Glomerular endothelial cell (primary cell): ENCODE measurements at regions not wholly inside any gene's neighbourhood (a gene's known extent, or its start where the extent isn't known, plus 50 kb on each side); places are given as distances from the start of the nearest gene placed in this dataset.

ENCODE experiments used
- DNase-seq: peaks from one replicate; pipeline ENCODE4 v3.0.0-alpha.2; 2011; ENCODE audit warnings: low read depth, low spot score; ENCODE audit errors: extremely low read depth

- no peak for DNase-seq
Observed at GRCh38 chr2:14684516-14684915, 52.0 kb downstream of the LRATD1 start.

DNA sequence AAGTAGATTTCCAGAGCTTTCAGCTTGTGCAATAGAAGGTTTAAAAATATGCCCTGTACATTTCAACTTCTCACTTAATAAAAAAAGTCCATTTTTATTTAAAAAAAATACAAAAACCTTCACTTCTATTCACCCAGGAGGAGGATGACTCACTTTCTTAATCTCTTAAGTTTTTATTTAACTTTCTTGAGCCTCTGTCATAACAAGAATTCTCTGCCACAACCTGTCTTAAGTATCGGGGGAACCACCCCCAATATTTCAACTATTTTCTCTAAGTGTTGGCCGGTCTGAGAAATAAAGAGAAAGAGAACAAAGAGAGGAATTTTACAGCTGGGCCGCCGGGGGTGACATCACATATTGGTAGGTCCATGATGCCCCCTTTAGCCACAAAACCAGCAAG, 58.4 kb downstream of the LRATD1 start:
- no peak for DNase-seq

DNA sequence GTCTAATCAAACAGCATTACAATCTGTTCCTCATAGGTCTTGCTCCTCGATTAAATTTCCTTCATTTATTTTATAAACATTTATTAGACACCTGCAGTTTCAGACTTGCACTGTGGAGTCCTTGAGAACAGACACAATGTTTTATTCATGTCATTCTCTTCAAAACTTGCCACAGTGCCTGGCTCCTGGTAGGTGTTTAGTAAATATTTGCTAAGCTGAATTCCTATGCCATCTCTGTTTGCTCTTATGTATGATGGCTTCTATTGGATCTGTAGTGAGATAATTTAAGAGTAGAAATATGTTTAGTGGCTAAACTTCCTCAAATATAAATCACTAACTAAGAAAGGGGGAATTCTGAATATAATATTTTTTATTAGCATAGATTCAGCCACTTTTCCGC, 61.4 kb downstream of the LRATD1 start:
- DNase-seq, result no peak

DNA sequence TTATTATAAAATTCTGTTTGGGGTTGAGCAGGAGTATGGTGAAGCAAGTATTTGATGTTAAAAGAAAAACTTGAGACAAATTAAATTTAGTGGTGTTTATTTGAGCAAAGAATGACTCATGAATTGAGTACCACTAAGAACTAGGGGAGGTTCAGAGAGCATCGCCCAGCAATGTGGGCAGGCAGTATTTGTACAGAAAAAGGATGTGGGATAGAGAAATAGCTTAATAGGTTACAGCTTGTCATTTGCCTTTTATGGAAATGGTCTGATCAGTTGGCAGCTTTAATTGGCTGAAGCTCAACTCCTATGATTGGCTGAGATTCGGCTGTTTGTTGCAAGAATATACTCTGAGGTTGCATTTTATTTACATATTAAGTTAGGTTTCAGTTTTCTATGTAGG, 68.2 kb downstream of the LRATD1 start:
- no peak for DNase-seq

- DNase-seq, result no peak
Observed at GRCh38 chr2:14702258-14702657, 69.7 kb downstream of the LRATD1 start.

GRCh38 chr2:14706201-14706600, 73.7 kb downstream of the LRATD1 start:
- DNase-seq, result no peak

DNA sequence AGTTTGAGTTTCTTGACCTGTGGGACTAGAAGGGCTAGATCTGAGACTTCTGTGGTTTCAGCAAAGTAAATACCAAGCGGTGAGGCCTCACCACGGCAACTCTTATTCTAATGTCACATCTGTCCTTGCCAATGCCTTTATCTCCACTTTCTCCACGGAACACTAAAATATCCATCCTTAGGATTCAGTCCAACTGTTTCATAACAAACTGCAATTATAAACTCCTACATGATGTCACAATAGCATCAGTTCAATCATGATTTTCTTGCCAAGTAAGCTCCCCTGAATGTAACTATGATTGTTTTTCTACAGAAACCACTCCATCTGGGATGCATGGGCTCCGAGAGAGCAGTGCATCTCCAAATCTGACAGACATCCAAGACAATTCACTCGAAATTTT, 79.6 kb downstream of the LRATD1 start:
- no peak for DNase-seq

- no peak for DNase-seq
Observed at GRCh38 chr2:14713248-14713647, 80.7 kb downstream of the LRATD1 start.

GRCh38 chr2:14715600-14715999, 83.1 kb downstream of the LRATD1 start:
- no peak for DNase-seq

- no peak for DNase-seq
Observed at GRCh38 chr2:14716319-14716718, 83.8 kb downstream of the LRATD1 start.

DNA sequence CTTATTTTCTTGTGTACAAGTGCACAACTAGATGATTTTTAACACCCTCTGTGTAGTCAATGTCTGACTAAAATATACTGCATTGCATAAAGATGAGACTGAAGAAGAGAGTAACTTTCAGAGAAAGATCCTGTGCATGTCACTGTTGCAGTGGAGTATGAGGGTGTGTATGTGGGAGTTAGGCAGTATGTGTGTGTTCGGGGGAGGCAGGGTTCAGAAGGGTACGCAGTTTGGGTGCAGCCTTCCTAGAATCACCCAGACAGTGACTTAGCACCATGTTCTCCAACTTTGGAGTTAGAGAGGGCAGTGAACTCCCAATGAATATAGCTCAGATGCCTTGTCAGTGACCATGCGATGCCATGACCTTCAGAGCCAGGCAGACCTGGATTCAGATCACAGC, 84.6 kb downstream of the LRATD1 start:
- DNase-seq, result no peak

DNA sequence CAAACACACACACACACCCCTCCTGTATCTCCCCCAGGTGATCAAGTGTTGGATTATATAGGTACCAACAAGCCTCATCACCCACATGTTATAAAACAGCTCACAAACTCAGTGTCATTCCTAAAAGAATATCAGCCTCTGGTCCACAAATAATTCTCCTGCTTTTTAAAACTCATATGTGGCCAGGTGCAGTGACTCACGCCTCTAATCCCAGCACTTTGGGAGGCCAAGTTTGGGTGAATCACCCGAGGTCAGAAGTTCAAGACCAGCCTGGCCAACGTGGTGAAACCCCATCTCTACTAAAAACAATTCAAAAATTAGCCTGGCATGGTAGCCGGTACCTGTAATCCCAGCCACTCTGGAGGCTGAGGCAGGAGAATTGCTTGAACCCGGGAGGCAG, 87.8 kb downstream of the LRATD1 start:
- DNase-seq, result no peak

DNA sequence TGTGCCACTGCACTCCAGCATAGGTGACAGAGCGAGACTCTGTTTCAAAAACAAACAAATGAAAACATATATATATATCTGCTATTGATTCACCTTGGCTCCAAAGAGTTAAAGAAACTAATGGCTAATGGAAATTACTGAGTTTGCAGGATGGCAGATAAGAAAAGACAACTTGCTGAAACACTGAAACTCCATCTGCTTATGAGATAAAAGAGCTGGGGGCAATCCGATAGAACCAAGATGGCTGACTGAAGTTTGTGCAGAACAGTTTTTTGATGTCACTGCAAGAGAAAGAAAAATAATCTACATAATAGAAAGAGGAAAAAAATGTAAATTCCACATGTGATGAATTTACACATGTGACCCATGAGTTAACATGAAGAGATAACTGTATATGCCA, 88.2 kb downstream of the LRATD1 start:
- no peak for DNase-seq

GRCh38 chr2:14722904-14723570, 90.5 kb downstream of the LRATD1 start:
- no peak for DNase-seq

- DNase-seq, result no peak
Observed at GRCh38 chr2:14723684-14724083, 91.2 kb downstream of the LRATD1 start.

DNA sequence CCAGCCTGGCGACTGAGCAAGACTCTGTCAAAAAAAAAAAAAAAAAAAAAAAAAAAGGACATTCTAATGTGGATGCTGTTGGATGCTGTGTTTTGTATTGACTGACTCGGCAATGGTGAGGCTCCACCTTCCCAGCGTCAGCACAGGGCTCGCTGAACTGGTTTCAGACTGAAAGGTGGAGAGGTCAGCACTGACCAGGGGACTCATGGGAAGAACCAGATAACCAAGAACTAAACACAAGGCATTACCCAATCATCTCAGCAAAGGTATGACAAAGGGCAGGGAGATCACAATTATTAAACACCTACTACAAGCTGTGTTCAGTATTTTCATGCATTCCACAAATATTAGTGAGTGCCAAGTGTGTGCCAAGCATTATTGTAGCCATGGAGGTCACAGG, 103.2 kb downstream of the LRATD1 start:
- DNase-seq, result no peak

DNA sequence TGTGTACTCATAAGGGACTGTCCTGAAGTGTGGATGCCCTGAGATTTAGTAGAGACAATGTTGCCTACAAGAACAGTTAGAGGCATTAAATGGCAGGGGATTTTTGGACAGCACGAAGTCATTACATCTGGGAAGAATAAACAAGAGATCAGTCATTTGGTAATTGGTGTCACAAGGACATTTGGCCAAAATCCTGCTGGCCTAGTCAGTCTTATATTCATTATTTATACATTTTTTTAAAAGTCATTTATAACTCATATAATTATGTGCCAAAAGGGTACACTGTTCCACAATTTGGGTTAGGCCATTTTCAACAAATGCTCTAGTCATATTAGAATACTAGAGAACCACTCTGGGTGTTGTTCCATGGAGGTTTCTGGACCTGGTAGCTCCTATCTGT, 104.7 kb downstream of the LRATD1 start:
- no peak for DNase-seq

GRCh38 chr2:14743861-14744260, 111.3 kb downstream of the LRATD1 start:
- DNase-seq, result no peak

DNA sequence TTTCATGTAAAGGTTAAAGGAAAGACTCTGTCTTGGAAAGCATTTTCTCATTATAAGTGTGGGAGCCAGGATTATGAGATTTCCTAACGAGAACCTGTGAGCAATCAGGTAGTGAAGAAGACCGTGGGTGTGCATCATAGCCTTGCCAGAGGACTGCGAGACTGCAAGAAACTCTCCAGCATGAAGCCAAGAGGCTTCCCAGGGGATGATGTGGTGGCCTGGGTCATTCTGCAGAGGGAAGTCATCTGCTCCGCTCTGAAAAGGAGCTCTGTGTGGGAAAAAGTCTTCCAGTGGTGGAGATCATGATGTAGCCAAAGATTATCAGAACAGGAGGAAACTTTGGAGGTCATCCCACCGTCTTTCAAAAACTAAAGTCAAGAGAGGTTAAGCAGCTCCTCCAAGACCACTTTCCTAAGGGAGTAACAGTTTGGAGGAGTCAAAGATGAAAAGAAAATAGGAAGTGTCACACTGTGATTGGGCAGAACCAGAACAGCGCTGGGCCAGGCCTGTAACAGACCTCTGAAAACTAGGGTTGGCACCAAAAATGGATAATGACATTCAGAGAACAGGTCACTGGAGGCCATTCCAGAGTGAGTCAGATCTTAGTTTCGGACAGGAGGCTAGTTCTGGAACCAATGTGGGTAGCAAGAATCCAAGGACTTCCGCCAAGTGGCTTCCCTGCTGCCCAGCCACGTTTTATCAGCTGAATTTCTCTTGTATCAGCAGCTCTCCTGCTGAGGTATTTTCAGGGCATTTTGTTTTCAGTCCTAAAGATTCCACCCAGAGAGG, 113.0 kb downstream of the LRATD1 start:
- no peak for DNase-seq

GRCh38 chr2:14746133-14746532, 113.6 kb downstream of the LRATD1 start:
- DNase-seq, result no peak

DNA sequence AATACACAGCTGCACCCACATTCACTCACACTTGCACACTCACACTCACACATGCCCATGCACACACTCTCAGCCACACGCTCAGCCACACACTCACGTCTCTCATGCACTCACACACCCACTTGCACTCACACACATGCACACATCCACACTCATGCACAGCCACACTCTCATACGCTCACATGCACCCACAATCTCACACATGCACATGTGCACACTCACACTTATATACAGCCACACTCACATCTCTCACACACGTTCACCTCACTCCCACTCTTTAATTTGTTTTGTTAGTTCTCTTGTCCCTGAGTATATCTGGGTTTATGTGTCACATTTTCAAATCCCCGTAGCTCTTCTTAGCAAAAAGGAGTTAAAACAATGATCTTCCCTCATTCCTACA, 114.9 kb downstream of the LRATD1 start:
- DNase-seq, result no peak

DNA sequence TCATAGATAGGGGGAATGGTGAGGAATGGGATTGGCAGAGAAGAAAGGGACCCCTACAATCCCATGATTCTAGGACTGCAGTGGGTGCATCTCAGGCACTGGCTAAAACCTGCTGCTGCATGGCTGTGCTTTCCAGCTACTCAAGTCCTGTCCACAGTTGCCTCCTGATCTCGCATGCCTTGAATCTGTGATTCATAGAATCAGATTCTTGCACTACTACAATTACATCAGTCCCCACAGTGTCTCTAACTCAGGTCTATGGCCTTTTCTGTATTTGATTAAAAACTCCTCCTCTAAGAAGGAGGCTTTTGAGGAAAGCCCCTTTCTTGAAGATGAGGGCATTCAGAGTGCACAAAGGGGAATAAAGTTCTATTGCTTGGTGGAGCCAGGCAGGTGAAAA, 117.4 kb downstream of the LRATD1 start:
- DNase-seq, result no peak

DNA sequence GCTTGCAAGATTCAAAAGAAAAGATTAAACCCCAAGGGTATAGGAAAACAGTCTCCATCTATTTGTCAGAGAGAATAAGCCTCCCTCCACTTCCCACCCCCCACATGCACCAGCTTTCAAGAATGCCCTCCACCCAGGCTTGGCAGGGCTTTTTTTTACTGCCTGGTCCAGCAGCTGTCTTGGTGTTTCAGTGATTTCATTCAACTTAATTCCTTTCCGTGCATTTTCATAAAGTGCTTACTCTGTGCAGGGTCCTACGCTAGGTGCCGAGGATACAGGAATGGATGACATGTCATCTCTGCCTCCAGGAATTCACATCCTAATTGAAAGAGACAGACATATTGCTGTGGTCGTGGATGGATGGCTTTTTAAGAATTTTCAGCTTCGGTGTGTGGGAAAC, 117.9 kb downstream of the LRATD1 start:
- DNase-seq, result no peak
